A673 (cell line): ENCODE measurements at regions not wholly inside any gene's neighbourhood (a gene's known extent, or its start where the extent isn't known, plus 50 kb on each side); places are given as distances from the start of the nearest gene placed in this dataset.
A peak's percentile ranks its signal among the peaks of the same experiment; 100 is the strongest.

Source experiments
- BruUV-seq: library from RNA; stranded (reverse); fragments of 400-500 nt; replicated peaks from 2 replicates; lab custom pipeline; 2021; lab: Mats Ljungman, UMichigan
- CTCF ChIA-PET: fragments of 300-600 bp; sonication (Branson Sonifier 250); formaldehyde crosslinking; loops from one replicate; lab custom pipeline; 2022; ENCODE audit warnings: antibody characterized with exemption; lab: Charles Lee
- POLR2A ChIA-PET: fragments of 300-600 bp; sonication (Branson Sonifier 250); formaldehyde crosslinking; loops from one replicate; lab custom pipeline; 2022; ENCODE audit warnings: antibody characterized with exemption; ENCODE audit not compliant: low non-redundant PET; lab: Charles Lee
- DNase-seq: peaks from one replicate; pipeline ENCODE4 v3.0.0-alpha.2; 2015; ENCODE audit warnings: low spot score
- H3K27ac ChIP-seq: fragments of 200-600 bp; sonication (generic); 2 replicates; pipeline ENCODE4 v1.5.1; 2016; ENCODE audit warnings: mixed run types, low read depth, mild to moderate bottlenecking, mixed read lengths, antibody characterized with exemption, low read length; ENCODE audit not compliant: poor library complexity, severe bottlenecking
- H3K27me3 ChIP-seq: fragments of 200-600 bp; sonication (generic); replicated peaks from 2 replicates; pipeline ENCODE4 v1.6.1; 2017; ENCODE audit warnings: mixed run types, low read depth, mild to moderate bottlenecking, mixed read lengths, antibody characterized with exemption, low read length; ENCODE audit not compliant: insufficient read depth, poor library complexity
- H3K36me3 ChIP-seq: fragments of 200-600 bp; sonication (generic); 2 replicates; pipeline ENCODE4 v1.6.1; 2016; ENCODE audit warnings: mixed run types, mild to moderate bottlenecking, mixed read lengths, antibody characterized with exemption, low read length; ENCODE audit not compliant: insufficient read depth, poor library complexity, severe bottlenecking
- H3K4me1 ChIP-seq: fragments of 200-600 bp; sonication (generic); 2 replicates; pipeline ENCODE4 v1.6.1; 2017; ENCODE audit warnings: mixed run types, mild to moderate bottlenecking, mixed read lengths, antibody characterized with exemption, low read length; ENCODE audit not compliant: insufficient read depth, poor library complexity, severe bottlenecking
- H3K4me3 ChIP-seq: fragments of 200-600 bp; sonication (generic); 2 replicates; pipeline ENCODE4 v1.5.1; 2016; ENCODE audit warnings: low read depth, mixed run types, mild to moderate bottlenecking, mixed read lengths, low read length; ENCODE audit not compliant: poor library complexity, severe bottlenecking
- H3K9me3 ChIP-seq: fragments of 200-600 bp; sonication (generic); 2 replicates; pipeline ENCODE4 v1.6.1; 2016; ENCODE audit warnings: mixed run types, low read depth, mild to moderate bottlenecking, mixed read lengths, antibody characterized with exemption, low read length; ENCODE audit not compliant: poor library complexity, severe bottlenecking
- CTCF ChIP-seq: fragments of 300-800, 200-600 bp; sonication (generic); conservative IDR thresholded peaks from 2 replicates; pipeline ENCODE4 v1.5.1; 2017; ENCODE audit warnings: low read depth, mild to moderate bottlenecking, antibody characterized with exemption, low read length, moderate library complexity, mixed read lengths
- EZH2 ChIP-seq: fragments of 200-600 bp; sonication (generic); IDR thresholded peaks from 2 replicates; pipeline ENCODE4 v1.6.1; 2017; ENCODE audit warnings: borderline replicate concordance, low read depth, mild to moderate bottlenecking, mixed read lengths, antibody characterized with exemption, low read length; ENCODE audit not compliant: poor library complexity, severe bottlenecking
- intact Hi-C: fragments of 100-400 bp; cut with micrococcal nuclease; formaldehyde crosslinking; loops from one replicate; pipeline ENCODE4 v1.10.0; 2022; ENCODE audit not compliant: unreplicated experiment

GRCh38 chr10:8628351-8628750 lies 573.9 kb downstream of the GATA3 start:
- CTCF ChIA-PET: no interaction called here
- intact Hi-C loops: no loop called here
- Histone ChIP-seq H3K4me3 (no peak overlapping the region), H3K27me3 (no peaks in the 10 kb centered on the region), H3K4me1 (no peaks in the 10 kb centered on the region), H3K27ac (no peak overlapping the region), H3K9me3 (no peaks in the 10 kb centered on the region), H3K36me3 (no peaks in the 10 kb centered on the region)
- no peak for TF ChIP-seq CTCF
- no peak for TF ChIP-seq EZH2
- BruUV-seq: no TSS peak
- DNase-seq: peak; percentile 2
- POLR2A ChIA-PET: no interaction called here

GRCh38 chr10:8633909-8634308 lies 579.4 kb downstream of the GATA3 start:
- intact Hi-C loops: no loop called here
- Histone ChIP-seq H3K9me3 (no peaks in the 10 kb centered on the region), H3K27me3 (no peaks in the 10 kb centered on the region), H3K4me3 (no peak overlapping the region), H3K36me3 (no peaks in the 10 kb centered on the region), H3K4me1 (no peaks in the 10 kb centered on the region), H3K27ac (no peak overlapping the region)
- no peak for TF ChIP-seq CTCF
- TF ChIP-seq EZH2: no peak
- POLR2A ChIA-PET: no interaction called here
- DNase-seq: no peak
- BruUV-seq: no TSS peak
- CTCF ChIA-PET: no interaction called here

GRCh38 chr10:8636371-8636770 lies 581.9 kb downstream of the GATA3 start:
- Histone ChIP-seq H3K27me3 (no peaks in the 10 kb centered on the region), H3K36me3 (no peaks in the 10 kb centered on the region), H3K4me3 (no peak overlapping the region), H3K27ac (no peak overlapping the region), H3K9me3 (no peaks in the 10 kb centered on the region), H3K4me1 (no peaks in the 10 kb centered on the region)
- intact Hi-C loops: no loop called here
- CTCF ChIA-PET: no interaction called here
- no TSS peak for BruUV-seq
- TF ChIP-seq CTCF: no peak
- TF ChIP-seq EZH2: no peak
- no peak for DNase-seq
- POLR2A ChIA-PET: no interaction called here
